Astrocyte (in vitro differentiated cells and primary cell): ENCODE measurements at regions not wholly inside any gene's neighbourhood (a gene's known extent, or its start where the extent isn't known, plus 50 kb on each side); places are given as distances from the start of the nearest gene placed in this dataset.

Experiments used
- DNase-seq: peaks from one replicate; pipeline ENCODE4 v3.0.0-alpha.2; 2010; ENCODE audit warnings: low read depth
- FAIRE-seq: peaks from 2 replicates; lab custom pipeline; 2011; peaks lifted over from hg19 to GRCh38; lab: Jason Lieb, UNC
- H2AFZ ChIP-seq: 2 replicates; pipeline ENCODE4 v1.6.0; 2012; ENCODE audit warnings: low read depth, low read length, inconsistent platforms
- H3K27ac ChIP-seq: 2 replicates; pipeline ENCODE4 v1.5.1; 2011; ENCODE audit warnings: low read depth, low read length, inconsistent platforms
- H3K27me3 ChIP-seq: 2 replicates; pipeline ENCODE4 v1.6.0; 2011; ENCODE audit warnings: low read length, inconsistent platforms; ENCODE audit not compliant: insufficient read depth
- H3K36me3 ChIP-seq: 2 replicates; pipeline ENCODE4 v1.5.1; 2011; ENCODE audit warnings: low read length, inconsistent platforms; ENCODE audit not compliant: insufficient read depth
- H3K4me1 ChIP-seq: 2 replicates; pipeline ENCODE4 v1.5.1; 2011; ENCODE audit warnings: low read length, inconsistent platforms; ENCODE audit not compliant: insufficient read depth
- H3K4me2 ChIP-seq: 2 replicates; pipeline ENCODE4 v1.6.0; 2012; ENCODE audit warnings: low read length, inconsistent platforms
- H3K4me3 ChIP-seq: 2 replicates; pipeline ENCODE4 v1.5.1; 2011; ENCODE audit warnings: low read depth, mild to moderate bottlenecking, low read length, inconsistent platforms; ENCODE audit not compliant: insufficient read depth
- H3K79me2 ChIP-seq: 2 replicates; pipeline ENCODE4 v1.6.0; 2012; ENCODE audit warnings: mild to moderate bottlenecking, low read length, inconsistent platforms; ENCODE audit not compliant: insufficient read depth
- H3K9ac ChIP-seq: 2 replicates; pipeline ENCODE4 v1.6.0; 2012; ENCODE audit warnings: mild to moderate bottlenecking, low read length, inconsistent platforms
- H3K9me3 ChIP-seq: 2 replicates; pipeline ENCODE4 v1.5.1; 2012; ENCODE audit warnings: low read depth, mild to moderate bottlenecking, low read length, inconsistent platforms; ENCODE audit not compliant: insufficient read depth
- H4K20me1 ChIP-seq: 2 replicates; pipeline ENCODE4 v1.6.0; 2012; ENCODE audit warnings: low read length, inconsistent platforms; ENCODE audit not compliant: insufficient read depth
- H3K27ac Mint-ChIP-seq: one replicate; pipeline ENCODE4 v1.8.0; 2021; ENCODE audit warnings: mild to moderate bottlenecking, mixed read lengths; ENCODE audit not compliant: unreplicated experiment
- H3K27me3 Mint-ChIP-seq: one replicate; pipeline ENCODE4 v1.8.0; 2021; ENCODE audit warnings: low read depth, mixed read lengths; ENCODE audit not compliant: unreplicated experiment
- H3K36me3 Mint-ChIP-seq: one replicate; pipeline ENCODE4 v1.8.0; 2021; ENCODE audit warnings: low read depth, mixed read lengths; ENCODE audit not compliant: unreplicated experiment
- H3K4me1 Mint-ChIP-seq: one replicate; pipeline ENCODE4 v1.8.0; 2021; ENCODE audit warnings: low read depth, mixed read lengths; ENCODE audit not compliant: unreplicated experiment
- H3K4me3 Mint-ChIP-seq: one replicate; pipeline ENCODE4 v1.8.0; 2021; ENCODE audit warnings: mild to moderate bottlenecking, moderate library complexity, mixed read lengths; ENCODE audit not compliant: unreplicated experiment
- H3K9me3 Mint-ChIP-seq: one replicate; pipeline ENCODE4 v1.8.0; 2021; ENCODE audit warnings: mild to moderate bottlenecking, mixed read lengths; ENCODE audit not compliant: unreplicated experiment
- EZH2 ChIP-seq: IDR thresholded peaks from 2 replicates; pipeline ENCODE4 v1.6.1; 2012; ENCODE audit warnings: mild to moderate bottlenecking, low read length, inconsistent platforms; ENCODE audit not compliant: insufficient read depth
- TF ChIP-seq, protein P1 (sequence below): IDR thresholded peaks from 2 replicates; pipeline ENCODE4 v1.5.1; 2011; ENCODE audit warnings: low read depth, mild to moderate bottlenecking, inconsistent platforms, low read length, moderate library complexity; ENCODE audit not compliant: insufficient read depth

DNA sequence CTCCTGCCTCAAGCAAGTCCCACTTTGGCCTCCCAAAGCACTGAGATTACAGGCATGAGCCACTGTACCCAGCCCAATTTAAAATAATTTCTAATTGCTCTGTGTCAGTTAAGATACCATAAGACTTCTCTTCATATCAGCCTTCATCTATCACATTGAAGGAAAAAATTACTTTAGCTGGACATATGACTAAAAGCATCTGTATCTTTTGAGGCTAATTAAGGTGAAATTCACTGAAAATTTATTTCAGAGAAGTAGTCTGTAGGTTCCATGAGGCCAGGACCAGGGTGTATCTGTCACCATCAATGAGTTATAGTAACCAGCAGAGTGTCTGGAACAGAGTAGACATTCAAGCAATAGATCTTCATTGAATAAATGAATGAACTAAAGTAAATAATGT is 205.2 kb upstream of the PHYHIPL start:
- no peaks in the 10 kb centered on the region for H3K4me1 ChIP-seq
- no peak overlapping the region for H3K9ac ChIP-seq
- no peaks in the 10 kb centered on the region for H4K20me1 ChIP-seq
- H3K9me3 ChIP-seq, result no peaks in the 10 kb centered on the region
- Mint-ChIP-seq H3K4me3 (no peak overlapping the region), H3K9me3 (peaks cover 2% of the 10 kb centered on the region), H3K4me1 (peaks cover 20% of the 10 kb centered on the region), H3K27ac (no peak overlapping the region), H3K36me3 (no peaks in the 10 kb centered on the region), H3K27me3 (no peaks in the 10 kb centered on the region)
- DNase-seq (no peak), FAIRE-seq (no peak)
- no peaks in the 10 kb centered on the region for H3K79me2 ChIP-seq
- no peak overlapping the region for H3K4me3 ChIP-seq
- no peak overlapping the region for H3K4me2 ChIP-seq
- no peaks in the 10 kb centered on the region for H3K36me3 ChIP-seq
- H3K27ac ChIP-seq, result no peak overlapping the region
- no peak overlapping the region for H2AFZ ChIP-seq
- TF ChIP-seq EZH2, result no peak
- TF ChIP-seq, protein P1, sequence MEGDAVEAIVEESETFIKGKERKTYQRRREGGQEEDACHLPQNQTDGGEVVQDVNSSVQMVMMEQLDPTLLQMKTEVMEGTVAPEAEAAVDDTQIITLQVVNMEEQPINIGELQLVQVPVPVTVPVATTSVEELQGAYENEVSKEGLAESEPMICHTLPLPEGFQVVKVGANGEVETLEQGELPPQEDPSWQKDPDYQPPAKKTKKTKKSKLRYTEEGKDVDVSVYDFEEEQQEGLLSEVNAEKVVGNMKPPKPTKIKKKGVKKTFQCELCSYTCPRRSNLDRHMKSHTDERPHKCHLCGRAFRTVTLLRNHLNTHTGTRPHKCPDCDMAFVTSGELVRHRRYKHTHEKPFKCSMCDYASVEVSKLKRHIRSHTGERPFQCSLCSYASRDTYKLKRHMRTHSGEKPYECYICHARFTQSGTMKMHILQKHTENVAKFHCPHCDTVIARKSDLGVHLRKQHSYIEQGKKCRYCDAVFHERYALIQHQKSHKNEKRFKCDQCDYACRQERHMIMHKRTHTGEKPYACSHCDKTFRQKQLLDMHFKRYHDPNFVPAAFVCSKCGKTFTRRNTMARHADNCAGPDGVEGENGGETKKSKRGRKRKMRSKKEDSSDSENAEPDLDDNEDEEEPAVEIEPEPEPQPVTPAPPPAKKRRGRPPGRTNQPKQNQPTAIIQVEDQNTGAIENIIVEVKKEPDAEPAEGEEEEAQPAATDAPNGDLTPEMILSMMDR, result no peak
- H3K27me3 ChIP-seq, result peaks cover 6% of the 10 kb centered on the region

DNA sequence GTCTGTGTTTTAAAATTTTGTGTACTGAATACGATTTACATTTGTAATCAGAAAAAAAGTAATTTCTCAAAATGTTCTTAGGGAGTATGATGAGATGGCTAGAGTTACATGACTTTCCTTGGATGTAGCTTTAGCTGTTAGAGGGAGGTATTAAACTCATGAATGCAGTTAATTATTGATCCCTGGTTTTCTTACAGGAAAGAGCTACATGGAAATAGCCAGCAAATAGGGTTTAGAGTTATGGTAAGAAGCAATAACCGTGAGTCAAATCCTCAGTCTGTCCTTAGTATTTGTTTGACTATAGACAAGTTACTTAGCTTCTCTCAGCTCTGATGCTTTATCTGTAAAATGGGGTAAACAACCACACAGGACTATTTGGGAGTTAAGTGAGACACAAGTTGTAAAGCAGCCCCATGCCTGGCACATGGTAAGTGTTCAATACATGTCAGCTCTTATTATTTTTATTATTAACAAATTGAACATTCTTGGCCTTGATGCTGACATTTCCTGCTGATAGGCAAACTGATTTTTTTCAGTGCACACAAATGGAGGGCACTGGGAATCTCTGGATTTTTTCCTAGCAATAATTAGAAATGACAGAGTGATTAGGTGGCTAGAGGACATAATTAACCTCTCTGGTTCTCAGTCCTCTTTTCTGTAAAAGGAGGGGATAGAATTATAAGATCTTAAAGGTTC is 204.5 kb upstream of the PHYHIPL start:
- Histone ChIP-seq H4K20me1 (no peaks in the 10 kb centered on the region), H3K27ac (no peak overlapping the region), H3K36me3 (no peaks in the 10 kb centered on the region), H3K4me1 (no peaks in the 10 kb centered on the region), H3K9me3 (no peaks in the 10 kb centered on the region), H2AFZ (no peak overlapping the region), H3K27me3 (peaks cover 6% of the 10 kb centered on the region), H3K4me3 (no peak overlapping the region), H3K9ac (no peak overlapping the region), H3K4me2 (no peak overlapping the region), H3K79me2 (no peaks in the 10 kb centered on the region)
- no peak overlapping the region for H3K4me3 Mint-ChIP-seq
- DNase-seq, result no peak
- no peak for TF ChIP-seq EZH2
- TF ChIP-seq, protein P1, result no peak
- H3K9me3 Mint-ChIP-seq, result peaks cover 2% of the 10 kb centered on the region
- no peak for FAIRE-seq
- peaks cover 19% of the 10 kb centered on the region for H3K4me1 Mint-ChIP-seq
- H3K36me3 Mint-ChIP-seq, result no peaks in the 10 kb centered on the region
- H3K27ac Mint-ChIP-seq, result no peak overlapping the region
- H3K27me3 Mint-ChIP-seq, result no peaks in the 10 kb centered on the region

DNA sequence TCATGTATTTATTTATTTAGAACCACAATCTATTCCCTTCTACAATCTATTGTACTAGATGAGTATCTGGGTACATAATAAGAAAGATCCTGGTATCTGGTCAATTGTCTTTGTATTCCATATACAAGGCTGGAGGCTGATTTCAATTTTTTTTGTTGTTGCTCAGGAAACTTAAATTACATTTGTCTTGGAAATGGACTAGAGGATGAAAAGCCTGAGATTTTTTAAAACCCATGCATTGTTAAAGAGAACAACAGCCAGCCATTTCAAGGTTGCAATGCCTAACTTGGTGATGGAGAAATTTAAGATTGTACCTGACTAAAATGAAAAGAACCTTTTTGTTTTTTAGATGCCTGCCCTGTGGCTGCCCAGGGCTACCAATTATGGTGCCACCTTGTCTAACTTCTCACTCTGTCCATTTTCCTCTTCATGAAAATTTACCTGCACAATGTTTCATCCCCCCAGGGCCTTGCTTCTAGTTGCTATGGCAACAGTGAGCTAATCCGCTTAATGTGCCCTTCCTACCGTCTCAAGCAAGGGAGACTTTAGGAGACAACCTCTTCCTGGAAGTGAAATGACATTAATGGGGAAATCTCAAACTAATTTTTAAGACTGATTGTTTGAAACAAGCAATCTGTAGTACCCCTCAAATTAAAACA is 203.7 kb upstream of the PHYHIPL start:
- TF ChIP-seq, protein P1, result no peak
- TF ChIP-seq EZH2, result no peak
- no peak for FAIRE-seq

More for the DNA sequence above, 203.7 kb upstream of the PHYHIPL start:
- Histone ChIP-seq H3K9ac (no peak overlapping the region), H3K4me1 (no peaks in the 10 kb centered on the region), H3K27me3 (peaks cover 5% of the 10 kb centered on the region), H3K9me3 (no peaks in the 10 kb centered on the region), H3K79me2 (no peaks in the 10 kb centered on the region), H4K20me1 (no peaks in the 10 kb centered on the region), H2AFZ (no peak overlapping the region), H3K27ac (no peak overlapping the region), H3K36me3 (no peaks in the 10 kb centered on the region), H3K4me2 (no peak overlapping the region), H3K4me3 (no peak overlapping the region)
- H3K36me3 Mint-ChIP-seq, result no peaks in the 10 kb centered on the region
- peaks cover 16% of the 10 kb centered on the region for H3K4me1 Mint-ChIP-seq
- no peaks in the 10 kb centered on the region for H3K27me3 Mint-ChIP-seq
- no peak overlapping the region for H3K4me3 Mint-ChIP-seq
- DNase-seq, result no peak
- peaks cover 2% of the 10 kb centered on the region for H3K9me3 Mint-ChIP-seq
- H3K27ac Mint-ChIP-seq, result no peak overlapping the region
